Ascending aorta (tissue), 2 donors: ENCODE measurements at regions not wholly inside any gene's neighbourhood (a gene's known extent, or its start where the extent isn't known, plus 50 kb on each side); places are given as distances from the start of the nearest gene placed in this dataset.

Experiments used
- DNase-seq, 2 donors: peaks; one replicate each; pipeline ENCODE4 v3.0.0-alpha.2; 2019; ENCODE audit warnings: low spot score in 2 of 2
- H3K27ac ChIP-seq, 2 donors: fragments of 200-600 bp; sonication (generic); one replicate each; pipeline ENCODE4 v1.5.1; 2016 to 2017; ENCODE audit warnings: mild to moderate bottlenecking in 1 of 2
- H3K27me3 ChIP-seq: fragments of 200-600 bp; sonication (generic); one replicate; pipeline ENCODE4 v1.5.1; 2017
- H3K36me3 ChIP-seq, 2 donors: fragments of 200-600 bp; sonication (generic); one replicate each; pipeline ENCODE4 v1.5.1; 2016
- H3K4me1 ChIP-seq, 2 donors: fragments of 200-600 bp; sonication (generic); one replicate each; pipeline ENCODE4 v1.5.1; 2016 to 2017; ENCODE audit warnings: mild to moderate bottlenecking in 1 of 2
- H3K4me3 ChIP-seq, 2 donors: fragments of 200-600 bp; sonication (generic); one replicate each; pipeline ENCODE4 v1.5.1; 2016 to 2017; ENCODE audit warnings: mild to moderate bottlenecking in 1 of 2
- H3K9me3 ChIP-seq, 2 donors: fragments of 200-600 bp; sonication (generic); one replicate each; pipeline ENCODE4 v1.5.1; 2016
- CTCF ChIP-seq, 3 experiments: fragments of 200-600 bp in 2 of 3; fragments of 450-650 bp in 1 of 3; sonication (generic) in 2 of 3; IDR thresholded peaks; one replicate each; pipeline ENCODE4 v1.5.1; 2016 to 2019; ENCODE audit warnings: antibody characterized with exemption in 3 of 3, mild to moderate bottlenecking in 1 of 3, moderate library complexity in 1 of 3
- intact Hi-C: fragments of 100-400 bp; cut with DNase I; formaldehyde crosslinking; loops from one replicate; pipeline ENCODE4 v1.15.1; 2023

- DNase-seq, result no peak
- peak overlapping the region; percentile 50 to 71 for H3K27ac ChIP-seq
- no peak overlapping the region for H3K4me3 ChIP-seq
- intact Hi-C loops, result no loop called here
- H3K4me1 ChIP-seq, result peaks cover 0 to 11% of the 10 kb centered on the region in 2 donors
- no peaks in the 10 kb centered on the region for H3K36me3 ChIP-seq
- no peaks in the 10 kb centered on the region for H3K27me3 ChIP-seq
- no peaks in the 10 kb centered on the region for H3K9me3 ChIP-seq
- TF ChIP-seq CTCF (IDR thresholded peaks at IDR 0.05), result peak in 1 of 3 experiments; percentile 5
Measured at GRCh38 chr2:164023896-164024295, 288.1 kb upstream of the FIGN start.

GRCh38 chr2:164015328-164016123 lies 279.7 kb upstream of the FIGN start:
- no peaks in the 10 kb centered on the region for H3K4me1 ChIP-seq
- no peaks in the 10 kb centered on the region for H3K9me3 ChIP-seq
- H3K27me3 ChIP-seq, result no peaks in the 10 kb centered on the region
- intact Hi-C loops, result no loop called here
- peak in 1 of 2 donors; percentile 66 for DNase-seq
- TF ChIP-seq CTCF (IDR thresholded peaks at IDR 0.05), result no peak
- H3K27ac ChIP-seq, result peak overlapping the region; percentile 28 to 46
- no peak overlapping the region for H3K4me3 ChIP-seq
- no peaks in the 10 kb centered on the region for H3K36me3 ChIP-seq

- H3K36me3 ChIP-seq, result no peaks in the 10 kb centered on the region
- no peaks in the 10 kb centered on the region for H3K27me3 ChIP-seq
- no peaks in the 10 kb centered on the region for H3K9me3 ChIP-seq
- H3K4me1 ChIP-seq, result peaks cover 0 to 4% of the 10 kb centered on the region in 2 donors
- H3K4me3 ChIP-seq, result no peak overlapping the region
- H3K27ac ChIP-seq, result no peak overlapping the region
- no peak for DNase-seq
- intact Hi-C loops, result no loop called here
- no peak for TF ChIP-seq CTCF (IDR thresholded peaks at IDR 0.05)
Measured at GRCh38 chr2:164014791-164015190, 279.0 kb upstream of the FIGN start.

- H3K4me3 ChIP-seq, result no peak overlapping the region
- H3K9me3 ChIP-seq, result no peaks in the 10 kb centered on the region
- TF ChIP-seq CTCF (IDR thresholded peaks at IDR 0.05), result no peak
- H3K36me3 ChIP-seq, result no peaks in the 10 kb centered on the region
- peaks cover 0 to 4% of the 10 kb centered on the region in 2 donors for H3K4me1 ChIP-seq
- peak overlapping the region in 1 of 2 donors; percentile 23 for H3K27ac ChIP-seq
- intact Hi-C loops, result no loop called here
- H3K27me3 ChIP-seq, result no peaks in the 10 kb centered on the region
- no peak for DNase-seq
Measured at GRCh38 chr2:164014068-164014731, 278.4 kb upstream of the FIGN start.

GRCh38 chr2:164012581-164012980 lies 276.8 kb upstream of the FIGN start:
- intact Hi-C loops, result no loop called here
- TF ChIP-seq CTCF (IDR thresholded peaks at IDR 0.05), result no peak
- no peaks in the 10 kb centered on the region for H3K9me3 ChIP-seq

More at GRCh38 chr2:164012581-164012980, 276.8 kb upstream of the FIGN start:
- Histone ChIP-seq H3K27me3 (no peaks in the 10 kb centered on the region), H3K4me1 (peaks cover 0 to 4% of the 10 kb centered on the region in 2 donors), H3K4me3 (no peak overlapping the region), H3K27ac (no peak overlapping the region), H3K36me3 (no peaks in the 10 kb centered on the region)
- DNase-seq, result no peak
